CD4-positive, alpha-beta T cell (primary cell): ENCODE measurements at regions not wholly inside any gene's neighbourhood (a gene's known extent, or its start where the extent isn't known, plus 50 kb on each side); places are given as distances from the start of the nearest gene placed in this dataset.
A peak's percentile ranks its signal among the peaks of the same experiment; 100 is the strongest.

Experiments used
- ATAC-seq: fragments of 200-7000 bp; cut with Tn5 transposase; one replicate; pipeline ENCODE4 v1.10.0; 2022; ENCODE audit warnings: mild to moderate bottlenecking; ENCODE audit not compliant: poor library complexity
- CTCF ChIA-PET: fragments of 350-600 bp; sonication (Branson Sonifier 250); formaldehyde crosslinking; loops from one replicate; lab custom pipeline; 2021; ENCODE audit warnings: antibody characterized with exemption, inconsistent platforms; lab: Charles Lee
- POLR2A ChIA-PET: fragments of 350-600 bp; sonication (Branson Sonifier 250); formaldehyde crosslinking; loops from one replicate; lab custom pipeline; 2021; ENCODE audit warnings: antibody characterized with exemption, inconsistent platforms; lab: Charles Lee
- DNase-seq, 14 experiments: peaks; one replicate each; pipeline ENCODE4 v3.0.0-alpha.2; 2013 to 2020; ENCODE audit warnings: mixed read lengths in 2 of 14
- H3K27ac ChIP-seq, 2 donors: one replicate each; pipeline versions ENCODE4 v1.5.1 to v1.7.0; 2013; ENCODE audit warnings: low read length in 2 of 2, low read depth in 1 of 2, mild to moderate bottlenecking in 1 of 2
- H3K27me3 ChIP-seq, 2 experiments: 1 replicate in 1 of 2; 2 replicates in 1 of 2; pipeline versions ENCODE4 v1.6.1 to v1.7.0; 2013; ENCODE audit warnings: low read length in 2 of 2, control low read depth in 1 of 2, mild to moderate bottlenecking in 1 of 2, moderate library complexity in 1 of 2; ENCODE audit not compliant: insufficient read depth in 2 of 2, control insufficient read depth in 1 of 2
- H3K36me3 ChIP-seq: one replicate; pipeline ENCODE4 v1.6.1; 2013; ENCODE audit warnings: low read length, control low read depth; ENCODE audit not compliant: insufficient read depth
- H3K4me1 ChIP-seq: one replicate; pipeline ENCODE4 v1.6.1; 2013; ENCODE audit warnings: low read length, control low read depth; ENCODE audit not compliant: insufficient read depth
- H3K4me3 ChIP-seq: one replicate; pipeline ENCODE4 v1.5.1; 2013; ENCODE audit warnings: mild to moderate bottlenecking, low read length, moderate library complexity
- H3K9me3 ChIP-seq, 2 experiments: 1 replicate in 1 of 2; 2 replicates in 1 of 2; pipeline versions ENCODE4 v1.6.1 to v1.7.0; 2013; ENCODE audit warnings: low read length in 2 of 2, mild to moderate bottlenecking in 2 of 2, control low read depth in 1 of 2, moderate library complexity in 1 of 2; ENCODE audit not compliant: control insufficient read depth in 1 of 2, insufficient read depth in 1 of 2
- H3K27ac Mint-ChIP-seq: one replicate; pipeline ENCODE4 v1.8.0; 2020; ENCODE audit warnings: mixed read lengths
- H3K27me3 Mint-ChIP-seq: one replicate; pipeline ENCODE4 v1.8.0; 2021; ENCODE audit warnings: mixed read lengths
- H3K36me3 Mint-ChIP-seq: one replicate; pipeline ENCODE4 v1.8.0; 2021; ENCODE audit warnings: low read depth, mixed read lengths
- H3K4me1 Mint-ChIP-seq: one replicate; pipeline ENCODE4 v1.8.0; 2021; ENCODE audit warnings: low read depth, mixed read lengths
- H3K4me3 Mint-ChIP-seq: one replicate; pipeline ENCODE4 v1.8.0; 2020; ENCODE audit warnings: mild to moderate bottlenecking, mixed read lengths
- H3K9me3 Mint-ChIP-seq: one replicate; pipeline ENCODE4 v1.8.0; 2020; ENCODE audit warnings: mixed read lengths
- intact Hi-C, 2 experiments: fragments of 100-400 bp; cut with DNase I in 1 of 2; cut with micrococcal nuclease in 1 of 2; formaldehyde crosslinking; loops; one replicate each; pipeline versions ENCODE4 v1.15.1 to v1.9.0; 2023 to 2025; cut with DNase I, micrococcal nuclease
- TF ChIP-seq, protein P1 (sequence below): fragments of 200-600 bp; IDR thresholded peaks from one replicate; pipeline ENCODE4 v1.8.0; 2022; ENCODE audit warnings: antibody characterized with exemption, mild to moderate bottlenecking

GRCh38 chr4:10949039-10949733, 264.6 kb upstream of the CLNK start:
- no peaks in the 10 kb centered on the region for H3K27me3 Mint-ChIP-seq
- H3K36me3 Mint-ChIP-seq = no peaks in the 10 kb centered on the region
- H3K9me3 Mint-ChIP-seq = no peaks in the 10 kb centered on the region
- no peak overlapping the region for H3K27ac Mint-ChIP-seq
- ChIA-PET CTCF (no interaction called here), POLR2A (no interaction called here)
- TF ChIP-seq, protein P1, sequence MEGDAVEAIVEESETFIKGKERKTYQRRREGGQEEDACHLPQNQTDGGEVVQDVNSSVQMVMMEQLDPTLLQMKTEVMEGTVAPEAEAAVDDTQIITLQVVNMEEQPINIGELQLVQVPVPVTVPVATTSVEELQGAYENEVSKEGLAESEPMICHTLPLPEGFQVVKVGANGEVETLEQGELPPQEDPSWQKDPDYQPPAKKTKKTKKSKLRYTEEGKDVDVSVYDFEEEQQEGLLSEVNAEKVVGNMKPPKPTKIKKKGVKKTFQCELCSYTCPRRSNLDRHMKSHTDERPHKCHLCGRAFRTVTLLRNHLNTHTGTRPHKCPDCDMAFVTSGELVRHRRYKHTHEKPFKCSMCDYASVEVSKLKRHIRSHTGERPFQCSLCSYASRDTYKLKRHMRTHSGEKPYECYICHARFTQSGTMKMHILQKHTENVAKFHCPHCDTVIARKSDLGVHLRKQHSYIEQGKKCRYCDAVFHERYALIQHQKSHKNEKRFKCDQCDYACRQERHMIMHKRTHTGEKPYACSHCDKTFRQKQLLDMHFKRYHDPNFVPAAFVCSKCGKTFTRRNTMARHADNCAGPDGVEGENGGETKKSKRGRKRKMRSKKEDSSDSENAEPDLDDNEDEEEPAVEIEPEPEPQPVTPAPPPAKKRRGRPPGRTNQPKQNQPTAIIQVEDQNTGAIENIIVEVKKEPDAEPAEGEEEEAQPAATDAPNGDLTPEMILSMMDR = no peak
- Histone ChIP-seq H3K27ac (no peak overlapping the region), H3K27me3 (no peaks in the 10 kb centered on the region), H3K9me3 (no peaks in the 10 kb centered on the region), H3K36me3 (no peaks in the 10 kb centered on the region), H3K4me1 (no peaks in the 10 kb centered on the region), H3K4me3 (no peak overlapping the region)
- no peak overlapping the region for H3K4me3 Mint-ChIP-seq
- no peak for ATAC-seq
- H3K4me1 Mint-ChIP-seq = no peaks in the 10 kb centered on the region
- DNase-seq = peak in 1 of 14 experiments; percentile 4
- intact Hi-C loops = no loop called here

DNA sequence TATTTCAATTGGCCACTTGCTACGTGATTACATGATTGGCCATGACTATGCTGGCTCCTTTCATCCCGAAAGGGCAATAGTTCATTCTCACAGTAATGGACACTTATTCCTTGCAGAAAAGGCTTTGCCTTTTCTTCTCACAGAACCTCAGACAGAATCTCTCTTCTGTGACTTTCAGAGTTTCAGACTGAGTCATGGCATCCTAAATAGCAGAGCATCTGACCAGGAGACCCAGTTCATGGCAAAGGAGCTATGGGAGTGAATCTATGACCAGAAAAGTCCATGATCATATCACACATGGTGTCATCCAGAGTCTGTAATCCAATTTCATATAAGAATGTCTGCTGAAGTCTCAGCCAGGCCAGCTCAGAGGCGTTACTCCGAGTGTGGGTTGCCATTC, 263.3 kb upstream of the CLNK start:
- no peaks in the 10 kb centered on the region for H3K36me3 Mint-ChIP-seq
- H3K27ac ChIP-seq = no peak overlapping the region
- no peak overlapping the region for H3K4me3 ChIP-seq
- CTCF ChIA-PET = no interaction called here
- DNase-seq = no peak
- no peaks in the 10 kb centered on the region for H3K9me3 Mint-ChIP-seq
- intact Hi-C loops = no loop called here
- POLR2A ChIA-PET = no interaction called here
- H3K36me3 ChIP-seq = no peaks in the 10 kb centered on the region
- H3K4me1 Mint-ChIP-seq = no peaks in the 10 kb centered on the region
- no peaks in the 10 kb centered on the region for H3K27me3 Mint-ChIP-seq
- H3K27me3 ChIP-seq = no peaks in the 10 kb centered on the region
- H3K27ac Mint-ChIP-seq = no peak overlapping the region
- TF ChIP-seq, protein P1 = no peak
- no peak overlapping the region for H3K4me3 Mint-ChIP-seq
- H3K4me1 ChIP-seq = no peaks in the 10 kb centered on the region
- no peaks in the 10 kb centered on the region for H3K9me3 ChIP-seq
- ATAC-seq = no peak

DNA sequence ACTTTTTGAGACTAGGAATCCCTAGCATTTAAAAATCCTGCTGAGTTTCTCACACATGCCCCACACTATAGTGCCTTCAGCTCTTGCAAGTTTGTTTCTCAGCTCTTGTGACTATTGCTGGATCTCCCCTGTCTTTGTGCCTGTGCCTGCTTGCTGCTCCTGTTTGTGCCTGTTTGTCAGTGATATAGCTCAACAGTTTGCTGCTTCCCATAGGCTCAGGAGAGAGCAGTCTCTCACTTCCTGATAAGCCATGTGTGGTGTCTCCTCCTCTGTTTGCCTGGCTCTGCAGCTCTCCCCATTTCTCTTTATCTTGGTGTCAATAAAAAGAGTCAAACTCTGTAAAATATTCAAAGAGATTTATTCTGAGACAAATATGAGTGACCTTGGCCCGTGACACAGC, 259.8 kb upstream of the CLNK start:
- Mint-ChIP-seq H3K4me1 (no peaks in the 10 kb centered on the region), H3K27ac (no peak overlapping the region), H3K27me3 (no peaks in the 10 kb centered on the region), H3K4me3 (no peak overlapping the region), H3K9me3 (peaks cover 7% of the 10 kb centered on the region), H3K36me3 (no peaks in the 10 kb centered on the region)
- no peaks in the 10 kb centered on the region for H3K4me1 ChIP-seq
- H3K27ac ChIP-seq = no peak overlapping the region
- no peaks in the 10 kb centered on the region for H3K36me3 ChIP-seq
- H3K27me3 ChIP-seq = no peaks in the 10 kb centered on the region
- CTCF ChIA-PET = no interaction called here
- ATAC-seq (no peak), DNase-seq (no peak)
- peaks cover 5 to 7% of the 10 kb centered on the region in 2 experiments for H3K9me3 ChIP-seq
- intact Hi-C loops = no loop called here
- POLR2A ChIA-PET = no interaction called here
- TF ChIP-seq, protein P1 = no peak
- H3K4me3 ChIP-seq = no peak overlapping the region
